Right lobe of liver (tissue), 6 donors: ENCODE measurements at regions not wholly inside any gene's neighbourhood (a gene's known extent, or its start where the extent isn't known, plus 50 kb on each side); places are given as distances from the start of the nearest gene placed in this dataset.

Experiments used
- ATAC-seq, 4 donors: fragments of 200-7000 bp; cut with Tn5 transposase; one replicate each; pipeline ENCODE4 v1.9.1; 2020; ENCODE audit warnings: mild to moderate bottlenecking in 4 of 4, moderate library complexity in 4 of 4
- DNase-seq, 3 donors: peaks; one replicate each; pipeline ENCODE4 v3.0.0-alpha.2; 2020
- H3K27ac ChIP-seq, 3 donors: fragments of 200-600 bp; one replicate each; pipeline ENCODE4 v1.8.0; 2022
- H3K27me3 ChIP-seq, 2 donors: fragments of 200-600 bp; one replicate each; pipeline ENCODE4 v1.8.0; 2022
- H3K36me3 ChIP-seq, 4 donors: fragments of 200-600 bp; sonication (generic) in 1 of 4; one replicate each; pipeline versions ENCODE4 v1.5.1 to v1.8.0; 2017 to 2022; ENCODE audit warnings: control low read depth in 1 of 4
- H3K4me1 ChIP-seq, 4 donors: fragments of 200-600 bp; sonication (generic) in 1 of 4; one replicate each; pipeline versions ENCODE4 v1.5.1 to v1.8.0; 2017 to 2022; ENCODE audit warnings: control low read depth in 1 of 4
- H3K4me3 ChIP-seq, 3 donors: fragments of 200-600 bp; one replicate each; pipeline ENCODE4 v1.8.0; 2022
- H3K9me3 ChIP-seq, 4 donors: fragments of 200-600 bp; sonication (generic) in 1 of 4; one replicate each; pipeline versions ENCODE4 v1.5.1 to v1.8.0; 2017 to 2022; ENCODE audit warnings: control low read depth in 1 of 4
- CTCF ChIP-seq, 4 donors: fragments of 200-600 bp in 3 of 4; fragments of 450-650 bp in 1 of 4; IDR thresholded peaks; one replicate each; pipeline versions ENCODE4 v1.5.1 to v1.8.0; 2016 to 2022; ENCODE audit warnings: antibody characterized with exemption in 4 of 4, mild to moderate bottlenecking in 2 of 4
- POLR2A ChIP-seq: fragments of 450-650 bp; IDR thresholded peaks from one replicate; pipeline ENCODE4 v1.6.1; 2017; ENCODE audit warnings: antibody characterized with exemption, mild to moderate bottlenecking
- WGBS: methylation state at CpG from one replicate; pipeline ENCODE4 v1.1.6; 2018; ENCODE audit warnings: low coverage, low lambda C conversion rate; ENCODE audit not compliant: insufficient coverage; ENCODE audit errors: missing lambda C conversion rate; 5-methylcytosine and 5-hydroxymethylcytosine counted together
- intact Hi-C, 2 donors: fragments of 100-400 bp; cut with DNase I; formaldehyde crosslinking; loops; one replicate each; pipeline versions ENCODE4 v1.11.2 to v1.14.1; 2022
- donor health status: DM: no; HTN: yes; CAD: no.
- donor health status: DM: no; HTN: no; CAD: no.
- donor health status: DM: no; HTN: no; CAD: no.
- donor health status: DM: no; HTN: yes; CAD: no.
- donor health status: DM: no; HTN: yes; CAD: no.

DNA sequence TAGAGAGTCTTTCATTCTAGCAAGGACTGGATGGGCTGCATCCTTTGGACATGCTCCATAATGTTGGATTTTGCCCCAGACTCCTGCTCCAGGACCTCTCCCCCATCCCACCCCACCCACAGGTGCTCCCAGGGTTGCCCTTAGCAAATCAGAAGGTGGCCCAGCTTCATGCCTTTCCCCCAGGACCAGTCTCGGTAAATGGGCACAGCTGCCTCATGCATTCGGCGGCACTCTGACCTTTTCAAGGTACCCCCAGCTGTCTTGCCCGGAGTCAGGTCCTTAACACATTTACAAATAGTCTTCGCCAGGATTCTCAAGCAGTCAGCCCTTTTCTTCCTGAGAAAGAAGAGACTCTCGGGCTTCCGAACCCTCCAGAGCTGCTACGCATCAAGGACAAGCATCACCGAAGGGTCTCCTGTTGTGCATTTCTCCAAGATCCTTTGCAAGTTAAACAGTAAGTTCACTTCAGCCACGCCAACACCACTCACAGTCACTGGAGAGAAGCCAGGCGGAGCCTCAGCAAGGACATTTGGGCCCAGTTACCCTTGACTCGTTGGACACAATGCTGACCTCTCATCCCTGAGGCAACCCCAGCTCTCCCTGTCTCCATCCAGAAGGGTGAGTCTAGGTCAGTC is 287.8 kb downstream of the FAM43A start:
- Histone ChIP-seq H3K36me3 (no peaks in the 10 kb centered on the region), H3K27me3 (no peaks in the 10 kb centered on the region), H3K4me1 (peaks cover 0 to 15% (median 3%) of the 10 kb centered on the region in 4 donors), H3K9me3 (no peaks in the 10 kb centered on the region), H3K27ac (no peak overlapping the region), H3K4me3 (no peak overlapping the region)
- peak in 1 of 4 donors; percentile 15 for ATAC-seq
- no peak for DNase-seq
- no CpG with 5 or more reads among the region's 12 CpGs for WGBS
- intact Hi-C loops = no loop called here
- no peak for TF ChIP-seq CTCF (IDR thresholded peaks at IDR 0.05)
- TF ChIP-seq POLR2A = no peak

DNA sequence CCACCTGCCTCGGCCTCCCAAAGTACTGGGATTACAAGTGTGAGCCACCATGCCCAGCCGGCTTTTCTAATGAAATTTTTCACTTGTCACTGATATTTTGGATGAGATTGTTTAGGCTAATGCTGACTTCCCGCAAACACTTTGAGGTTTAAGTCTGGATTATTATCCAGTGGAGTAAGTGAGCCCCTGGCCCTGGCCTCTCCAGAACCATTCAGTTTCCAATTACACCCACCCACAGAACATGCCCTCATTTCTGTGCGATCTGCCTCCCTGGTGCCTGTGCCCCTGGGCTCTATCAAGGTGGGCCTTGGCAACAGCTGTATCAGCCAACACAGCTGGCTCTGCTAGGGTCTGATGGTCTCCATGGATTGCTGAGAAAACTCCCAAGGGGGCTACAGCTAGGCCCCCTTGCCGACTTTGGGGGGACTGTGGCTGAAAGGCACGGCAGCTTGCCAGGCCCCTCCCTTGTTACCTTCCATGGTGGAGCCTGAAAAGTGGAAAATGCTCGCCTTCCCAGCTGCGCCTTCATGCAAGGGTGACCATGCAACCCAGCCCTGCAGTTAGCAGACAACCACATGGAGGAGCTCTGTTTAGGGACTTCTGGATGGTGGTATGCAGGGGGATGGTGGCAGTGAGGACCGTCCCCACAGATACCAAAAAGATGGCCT is 288.9 kb downstream of the FAM43A start:
- no peak overlapping the region for H3K4me3 ChIP-seq
- no peaks in the 10 kb centered on the region for H3K27me3 ChIP-seq
- intact Hi-C loops = no loop called here
- H3K9me3 ChIP-seq = no peaks in the 10 kb centered on the region
- H3K4me1 ChIP-seq = peaks cover 0 to 15% (median 3%) of the 10 kb centered on the region in 4 donors
- WGBS = 97% methylated on average over 5 of the region's 9 CpGs
- no peaks in the 10 kb centered on the region for H3K36me3 ChIP-seq
- DNase-seq = peak in 1 of 3 donors; percentile 31
- ATAC-seq = no peak
- no peak overlapping the region for H3K27ac ChIP-seq
- no peak for TF ChIP-seq POLR2A

- no peak for TF ChIP-seq POLR2A
- no peak for TF ChIP-seq CTCF (IDR thresholded peaks at IDR 0.05)
- DNase-seq (peak; percentile 65 to 86 (median 79)), ATAC-seq (peak; percentile 88 to 95 (median 93))
- Histone ChIP-seq H3K4me3 (no peak overlapping the region), H3K9me3 (no peaks in the 10 kb centered on the region), H3K27me3 (no peaks in the 10 kb centered on the region), H3K4me1 (peaks cover 0 to 15% (median 3%) of the 10 kb centered on the region in 4 donors), H3K27ac (no peak overlapping the region), H3K36me3 (no peaks in the 10 kb centered on the region)
- intact Hi-C loops = no loop called here
- WGBS = 33% methylated on average over 5 of the region's 5 CpGs
Measured at GRCh38 chr3:194976049-194976451, 290.4 kb downstream of the FAM43A start.

DNA sequence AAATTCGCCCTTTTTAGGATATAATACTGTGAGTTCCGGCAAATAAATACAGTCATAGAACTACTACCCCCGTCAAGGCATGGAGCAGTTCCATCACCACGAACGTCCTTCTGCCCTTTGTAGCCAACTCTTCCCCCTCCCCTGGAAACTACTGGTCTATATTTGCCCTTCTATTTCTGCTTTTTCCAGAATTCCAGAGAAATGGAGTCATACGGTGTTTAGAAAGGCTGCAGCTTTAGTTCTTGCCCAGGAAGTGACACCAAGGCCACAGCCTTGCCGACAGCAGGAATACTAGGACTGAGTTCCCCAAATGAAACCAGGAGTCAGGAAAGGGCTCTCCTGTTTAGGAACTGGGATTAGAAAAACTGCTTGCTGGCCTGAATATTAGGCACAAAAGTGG is 291.2 kb downstream of the FAM43A start:
- H3K4me3 ChIP-seq = no peak overlapping the region
- TF ChIP-seq CTCF (IDR thresholded peaks at IDR 0.05) = no peak
- no peak for TF ChIP-seq POLR2A
- no peaks in the 10 kb centered on the region for H3K9me3 ChIP-seq
- no peaks in the 10 kb centered on the region for H3K36me3 ChIP-seq
- intact Hi-C loops = no loop called here
- H3K27me3 ChIP-seq = no peaks in the 10 kb centered on the region
- H3K4me1 ChIP-seq = peaks cover 0 to 15% (median 3%) of the 10 kb centered on the region in 4 donors
- ATAC-seq (no peak), DNase-seq (no peak)
- WGBS = 42% methylated on average over 7 of the region's 7 CpGs
- no peak overlapping the region for H3K27ac ChIP-seq

- H3K27ac ChIP-seq = no peak overlapping the region
- peaks cover 0 to 15% (median 3%) of the 10 kb centered on the region in 4 donors for H3K4me1 ChIP-seq
- H3K36me3 ChIP-seq = no peaks in the 10 kb centered on the region
- ATAC-seq = no peak
- 95% methylated on average over 7 of the region's 8 CpGs for WGBS
- no peaks in the 10 kb centered on the region for H3K27me3 ChIP-seq
- no peak for DNase-seq
- no peaks in the 10 kb centered on the region for H3K9me3 ChIP-seq
- TF ChIP-seq CTCF (IDR thresholded peaks at IDR 0.05) (no peak), POLR2A (no peak)
- H3K4me3 ChIP-seq = no peak overlapping the region
- intact Hi-C loops = no loop called here
Measured at GRCh38 chr3:194977356-194977755, 291.7 kb downstream of the FAM43A start.
